Heart left ventricle (tissue), 16 donors: ENCODE measurements at regions not wholly inside any gene's neighbourhood (a gene's known extent, or its start where the extent isn't known, plus 50 kb on each side); places are given as distances from the start of the nearest gene placed in this dataset.

Experiments used
- ATAC-seq, 4 donors: fragments of 200-7000 bp; cut with Tn5 transposase; one replicate each; pipeline ENCODE4 v1.9.1; 2020 to 2022; ENCODE audit warnings: moderate library complexity in 4 of 4, mild to moderate bottlenecking in 3 of 4, moderate number of reproducible peaks in 1 of 4
- DNase-seq, 5 donors: peaks; one replicate each; pipeline ENCODE4 v3.0.0-alpha.2; 2020
- H3K27ac ChIP-seq, 12 donors: fragments of 200-600 bp; sonication (generic) in 4 of 12; one replicate each; pipeline versions ENCODE4 v1.5.0 to v1.8.0; 2016 to 2022; ENCODE audit warnings: mild to moderate bottlenecking in 2 of 12
- H3K27me3 ChIP-seq, 9 donors: fragments of 200-600 bp; sonication (generic) in 2 of 9; one replicate each; pipeline versions ENCODE4 v1.5.1 to v1.8.0; 2016 to 2022; ENCODE audit warnings: mild to moderate bottlenecking in 3 of 9
- H3K36me3 ChIP-seq, 9 donors: fragments of 200-600 bp; sonication (generic) in 2 of 9; one replicate each; pipeline versions ENCODE4 v1.5.0 to v1.8.0; 2018 to 2022; ENCODE audit warnings: mild to moderate bottlenecking in 2 of 9
- H3K4me1 ChIP-seq, 12 donors: fragments of 200-600 bp; sonication (generic) in 4 of 12; one replicate each; pipeline versions ENCODE4 v1.5.0 to v1.8.0; 2016 to 2022; ENCODE audit warnings: mild to moderate bottlenecking in 3 of 12
- H3K4me3 ChIP-seq, 12 donors: fragments of 200-600 bp; sonication (generic) in 4 of 12; one replicate each; pipeline versions ENCODE4 v1.5.0 to v1.8.0; 2017 to 2022; ENCODE audit warnings: mild to moderate bottlenecking in 9 of 12, moderate library complexity in 4 of 12
- H3K9me3 ChIP-seq, 12 donors: fragments of 200-600 bp; sonication (generic) in 4 of 12; one replicate each; pipeline versions ENCODE4 v1.5.0 to v1.8.0; 2016 to 2022; ENCODE audit warnings: mild to moderate bottlenecking in 1 of 12
- POLR2A ChIP-seq, 2 donors: fragments of 450-650 bp; IDR thresholded peaks; one replicate each; pipeline ENCODE4 v1.6.1; 2017; ENCODE audit warnings: antibody characterized with exemption in 2 of 2, mild to moderate bottlenecking in 2 of 2, moderate library complexity in 2 of 2
- WGBS, 4 donors: extraction: QIAGEN DNeasy Blood & Tissue Kit in 2 of 4; methylation state at CpG; one replicate each; pipeline versions ENCODE4 v1.1.5 to v1.1.7; 2013 to 2018; 5-methylcytosine and 5-hydroxymethylcytosine counted together
- intact Hi-C, 10 donors: fragments of 100-400 bp; cut with DNase I; formaldehyde crosslinking; loops; one replicate each; pipeline versions ENCODE4 v1.11.1 to v1.14.2; 2022
- TF ChIP-seq, protein P1 (sequence below), 12 donors: fragments of 200-600 bp; sonication (generic) in 4 of 12; IDR thresholded peaks; one replicate each; pipeline versions ENCODE4 v1.5.0 to v1.8.0; 2018 to 2022; ENCODE audit warnings: antibody characterized with exemption in 12 of 12, mild to moderate bottlenecking in 5 of 12
- donor health status: ischemic (EF 13 %, LVEDD 7.1; RV severe dilation, severe dysfunction).
- donor health status: healthy with polysubstance abuse.
- donor health status: DM: no; HTN: yes; CAD: no.
- donor health status: DM: no; HTN: no; CAD: no.
- donor health status: ischemic (EF 25% LVEDD 6.9; RV normal size, moderate dysfunction).
- donor health status: ischemic (EF 25% LVEDD 5.7; RV mildly dilated, moderate dysfunction).
- donor health status: healthy.
- donor health status: DM: yes; HTN: yes; CAD: no.
- donor health status: ischemic (EF 35%, LVEDD 5.7; RV mildly dilated, moderate dysfunction).
- donor health status: nonischemic (EF 11% LVEDD 7.7; RV severe dilation, severe dysfunction).
- donor health status: DM: yes; HTN: yes; CAD: no.
- donor health status: PGD.
- donor health status: ischemic (EF 29% LVEDD 5.4; RV normal size, mild dysfunction).
- donor health status: nonischemic (EF 23%, LVEDD 6.1; RV moderate dilation, normal function).

DNA sequence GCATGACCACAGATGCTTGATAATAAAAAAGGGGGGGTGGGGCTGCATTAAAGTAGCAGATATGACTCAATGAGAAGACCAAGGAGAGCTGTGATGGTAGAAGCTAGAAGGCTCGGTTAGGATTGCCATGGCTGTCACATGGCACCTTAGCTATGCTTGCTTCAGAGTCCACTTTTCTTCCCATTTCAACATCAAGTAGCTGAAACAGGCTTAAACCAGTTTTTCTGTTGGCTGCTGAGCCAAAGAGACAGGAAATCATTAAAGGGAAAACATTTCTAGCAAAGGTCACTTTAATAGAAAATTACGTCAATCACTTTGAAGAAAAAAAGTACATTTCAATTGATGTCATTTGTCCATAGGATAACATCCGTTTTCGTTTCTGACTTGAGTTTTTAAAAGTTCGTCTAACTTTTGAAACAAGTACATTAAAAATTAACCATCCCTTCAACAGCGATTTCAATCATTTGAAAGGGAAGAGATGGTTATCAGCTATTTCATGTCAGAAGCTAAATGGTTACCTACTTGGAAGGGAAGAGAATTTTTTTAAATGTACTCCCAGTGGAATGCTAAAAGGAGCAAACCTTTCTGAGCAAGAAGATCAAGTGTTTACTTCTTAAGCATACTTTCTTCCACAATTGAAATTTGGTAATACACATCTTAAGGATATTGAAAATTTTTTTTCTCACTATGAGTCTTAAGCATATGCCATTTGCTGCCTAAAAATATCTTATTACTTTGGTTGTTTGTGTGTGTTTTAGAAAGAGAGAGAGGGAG is 488.1 kb upstream of the PRMT6 start:
- 58 to 67% (median 61%) methylated on average over 6 of the region's 6 CpGs for WGBS, 4 donors
- no peak for DNase-seq
- Histone ChIP-seq H3K4me1 (no peaks in the 10 kb centered on the region), H3K4me3 (no peak overlapping the region), H3K27ac (no peak overlapping the region), H3K27me3 (no peaks in the 10 kb centered on the region), H3K9me3 (no peaks in the 10 kb centered on the region), H3K36me3 (no peaks in the 10 kb centered on the region)
- ATAC-seq: no peak
- no peak for TF ChIP-seq POLR2A (IDR thresholded peaks at IDR 0.05)
- TF ChIP-seq, protein P1, sequence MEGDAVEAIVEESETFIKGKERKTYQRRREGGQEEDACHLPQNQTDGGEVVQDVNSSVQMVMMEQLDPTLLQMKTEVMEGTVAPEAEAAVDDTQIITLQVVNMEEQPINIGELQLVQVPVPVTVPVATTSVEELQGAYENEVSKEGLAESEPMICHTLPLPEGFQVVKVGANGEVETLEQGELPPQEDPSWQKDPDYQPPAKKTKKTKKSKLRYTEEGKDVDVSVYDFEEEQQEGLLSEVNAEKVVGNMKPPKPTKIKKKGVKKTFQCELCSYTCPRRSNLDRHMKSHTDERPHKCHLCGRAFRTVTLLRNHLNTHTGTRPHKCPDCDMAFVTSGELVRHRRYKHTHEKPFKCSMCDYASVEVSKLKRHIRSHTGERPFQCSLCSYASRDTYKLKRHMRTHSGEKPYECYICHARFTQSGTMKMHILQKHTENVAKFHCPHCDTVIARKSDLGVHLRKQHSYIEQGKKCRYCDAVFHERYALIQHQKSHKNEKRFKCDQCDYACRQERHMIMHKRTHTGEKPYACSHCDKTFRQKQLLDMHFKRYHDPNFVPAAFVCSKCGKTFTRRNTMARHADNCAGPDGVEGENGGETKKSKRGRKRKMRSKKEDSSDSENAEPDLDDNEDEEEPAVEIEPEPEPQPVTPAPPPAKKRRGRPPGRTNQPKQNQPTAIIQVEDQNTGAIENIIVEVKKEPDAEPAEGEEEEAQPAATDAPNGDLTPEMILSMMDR (IDR thresholded peaks at IDR 0.05): no peak
- intact Hi-C loops: no loop called here

DNA sequence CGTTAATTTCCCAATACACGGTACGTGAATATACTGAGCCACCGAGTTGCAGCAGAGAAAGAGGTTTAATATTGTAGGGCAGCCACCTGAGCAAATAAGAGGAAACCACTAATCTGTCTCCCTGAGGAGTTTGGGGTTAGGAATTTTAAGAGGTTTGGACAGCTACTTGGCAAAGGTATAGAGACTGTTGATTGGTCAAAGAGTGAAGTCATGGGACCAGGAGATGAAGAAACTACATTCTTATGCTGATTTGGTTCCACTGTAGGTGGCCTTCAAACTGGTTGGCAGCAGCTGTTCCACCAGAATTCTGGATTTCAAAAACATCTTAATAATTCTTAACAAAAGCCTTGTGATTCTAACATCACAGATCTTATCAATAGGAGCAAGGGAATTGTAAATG is 485.4 kb upstream of the PRMT6 start:
- no peak overlapping the region for H3K27ac ChIP-seq
- H3K9me3 ChIP-seq: peaks cover 0 to 4% (median 0%) of the 10 kb centered on the region in 12 donors
- intact Hi-C loops: no loop called here
- H3K36me3 ChIP-seq: no peaks in the 10 kb centered on the region
- ATAC-seq (no peak), DNase-seq (no peak)
- no peak overlapping the region for H3K4me3 ChIP-seq
- no peaks in the 10 kb centered on the region for H3K4me1 ChIP-seq
- no peaks in the 10 kb centered on the region for H3K27me3 ChIP-seq
- TF ChIP-seq, protein P1 (IDR thresholded peaks at IDR 0.05): no peak
- TF ChIP-seq POLR2A (IDR thresholded peaks at IDR 0.05): no peak
- 68 to 87% (median 75%) methylated on average over 4 of the region's 4 CpGs for WGBS, 4 donors

DNA sequence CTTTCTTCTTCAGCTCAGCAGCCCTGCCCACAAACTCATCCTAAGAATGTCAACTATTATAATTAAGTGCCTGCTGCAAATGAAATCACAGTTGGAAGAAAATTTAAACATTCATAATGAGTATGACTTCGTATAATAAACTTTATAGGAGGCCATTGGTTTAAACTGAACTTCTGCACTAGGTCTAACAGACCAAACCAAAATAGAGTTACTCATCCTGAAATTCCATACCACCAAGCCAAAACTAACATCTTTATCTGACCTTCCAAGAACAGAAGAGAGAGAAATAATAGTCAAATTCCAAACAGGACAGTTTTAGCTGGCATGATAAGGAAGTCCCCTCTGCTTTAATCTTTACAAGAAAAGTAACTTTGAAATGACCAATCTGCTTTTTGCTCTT is 472.4 kb upstream of the PRMT6 start:
- intact Hi-C loops: no loop called here
- no peak overlapping the region for H3K4me3 ChIP-seq
- ATAC-seq: no peak
- TF ChIP-seq POLR2A (IDR thresholded peaks at IDR 0.05): no peak
- TF ChIP-seq, protein P1 (IDR thresholded peaks at IDR 0.05): no peak
- H3K4me1 ChIP-seq: no peaks in the 10 kb centered on the region
- H3K27ac ChIP-seq: no peak overlapping the region
- peaks cover 0 to 2% (median 0%) of the 10 kb centered on the region in 9 donors for H3K27me3 ChIP-seq
- no peak for DNase-seq
- WGBS, 4 donors: 38 to 56% (median 52%) methylated on average over 1 of the region's 1 CpG
- peaks cover 0 to 22% (median 0%) of the 10 kb centered on the region in 12 donors for H3K9me3 ChIP-seq
- H3K36me3 ChIP-seq: no peaks in the 10 kb centered on the region

DNA sequence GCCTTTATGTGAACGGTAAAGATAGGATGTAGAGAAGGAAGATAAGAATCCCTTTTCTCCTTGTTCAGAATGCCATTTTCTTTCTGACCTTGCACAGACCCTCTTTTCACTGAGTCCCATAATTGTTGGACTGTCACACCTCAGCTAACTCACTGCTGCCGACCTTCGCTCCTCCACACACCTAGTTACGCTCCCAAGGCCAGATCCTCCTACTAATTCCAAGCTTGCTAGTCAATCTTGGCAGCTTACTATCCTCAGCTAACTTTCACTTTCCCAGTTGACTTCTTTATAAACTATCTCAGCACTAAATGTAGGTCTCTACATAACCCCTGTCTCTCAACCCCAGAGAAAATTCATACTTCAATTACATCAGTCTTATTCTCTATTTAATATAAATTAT is 471.8 kb upstream of the PRMT6 start:
- DNase-seq (no peak), ATAC-seq (no peak)
- intact Hi-C loops: no loop called here
- peaks cover 0 to 2% (median 0%) of the 10 kb centered on the region in 9 donors for H3K27me3 ChIP-seq
- no peaks in the 10 kb centered on the region for H3K4me1 ChIP-seq
- TF ChIP-seq, protein P1 (IDR thresholded peaks at IDR 0.05): no peak
- TF ChIP-seq POLR2A (IDR thresholded peaks at IDR 0.05): no peak
- no peak overlapping the region for H3K27ac ChIP-seq
- H3K4me3 ChIP-seq: no peak overlapping the region
- peaks cover 0 to 22% (median 0%) of the 10 kb centered on the region in 12 donors for H3K9me3 ChIP-seq
- WGBS, 4 donors: 45 to 62% (median 57%) methylated on average over 4 of the region's 4 CpGs
- H3K36me3 ChIP-seq: no peaks in the 10 kb centered on the region
